ENCODE measurements at regions not wholly inside any gene's neighbourhood (a gene's known extent, or its start where the extent isn't known, plus 50 kb on each side); places are given as distances from the start of the nearest gene placed in this dataset.
A peak's percentile ranks its signal among the peaks of the same experiment; 100 is the strongest.

DNA sequence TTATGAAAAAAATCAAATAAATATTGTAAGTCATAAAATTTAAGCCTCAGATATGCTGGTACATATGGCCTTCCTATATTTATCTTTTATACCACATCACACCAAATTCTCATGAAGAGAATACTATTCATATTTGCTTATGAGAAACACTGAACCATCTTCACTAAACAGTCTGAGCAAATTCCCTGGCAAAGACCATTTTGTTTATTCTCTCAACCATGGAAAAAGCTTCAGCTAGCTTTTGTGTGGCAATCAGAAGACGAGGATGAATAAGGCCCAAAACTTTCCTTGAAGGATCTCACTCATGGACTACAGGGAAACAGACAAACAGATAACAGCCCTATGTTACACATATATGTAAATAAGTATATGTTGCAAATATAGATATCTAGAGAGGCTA, 252.1 kb downstream of the TMX3 start:
- no peak for DNase-seq

- no peak for DNase-seq
Observed at GRCh38 chr18:68462148-68462547, 252.8 kb downstream of the TMX3 start.

DNA sequence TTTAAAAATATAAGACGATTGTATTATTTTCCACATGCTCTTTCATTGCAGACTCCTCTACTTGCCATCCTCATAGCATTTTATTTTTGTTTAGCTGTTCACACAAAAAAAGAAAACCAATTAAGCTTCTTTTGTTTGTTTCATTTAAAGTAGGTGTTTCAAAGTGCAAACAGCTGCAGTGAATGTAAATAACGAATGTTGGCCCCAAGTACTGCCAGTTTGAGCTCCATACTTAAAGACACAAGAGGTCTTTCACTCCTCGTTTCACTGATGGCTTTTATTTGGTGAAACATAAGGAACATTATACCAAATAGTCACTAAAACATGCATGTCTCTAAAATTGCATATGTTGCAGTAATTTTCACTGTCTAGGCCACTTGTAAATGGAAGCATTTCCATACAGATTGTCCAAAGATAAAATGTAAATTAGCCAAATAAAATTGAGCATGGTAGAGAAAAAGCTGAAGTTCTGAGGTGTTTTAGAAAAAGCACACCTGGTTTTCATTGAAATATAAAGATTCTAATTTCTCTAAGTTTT, 253.4 kb downstream of the TMX3 start:
- DNase-seq = no peak

- DNase-seq = no peak
Observed at GRCh38 chr18:68459968-68460367, 254.9 kb downstream of the TMX3 start.

DNA sequence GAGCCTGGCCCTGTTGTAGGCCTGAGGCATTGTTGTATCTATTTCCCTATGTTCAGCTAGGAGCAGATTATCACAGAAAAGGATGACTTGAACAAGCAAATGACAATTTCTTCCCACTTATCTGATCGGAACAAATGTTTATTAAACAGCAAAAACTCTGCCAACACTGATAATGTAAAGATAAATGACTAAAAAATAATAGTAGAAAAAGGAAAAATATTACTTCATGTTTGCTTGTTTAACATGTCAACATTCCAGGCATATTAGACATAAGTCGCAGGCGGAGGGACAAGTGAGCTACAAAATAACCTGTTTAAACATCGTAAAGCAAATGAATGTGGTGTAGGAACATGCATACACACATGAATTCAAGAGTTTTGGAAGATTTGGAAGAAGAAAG, 257.9 kb downstream of the TMX3 start:
- DNase-seq = no peak

DNA sequence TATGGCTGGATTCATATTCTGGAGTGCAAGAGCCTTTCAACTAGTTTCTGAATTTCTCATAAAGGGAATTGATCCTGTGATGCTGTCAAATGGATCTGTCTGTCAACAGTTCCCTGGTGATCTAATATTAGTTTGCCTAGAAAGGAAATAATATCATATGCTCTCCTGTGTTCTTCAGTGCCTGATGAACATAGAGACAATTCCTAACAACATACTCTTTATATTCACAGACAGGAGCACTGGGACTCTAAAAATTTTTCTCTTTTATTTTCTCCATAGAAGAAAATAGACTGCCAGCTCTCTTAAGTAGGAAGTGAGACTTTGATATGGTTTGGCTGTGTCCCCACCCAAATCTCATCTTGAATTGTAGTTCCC, 259.7 kb downstream of the TMX3 start:
- DNase-seq = no peak

GRCh38 chr18:68454511-68455228, 260.2 kb downstream of the TMX3 start:
- no peak for DNase-seq

DNA sequence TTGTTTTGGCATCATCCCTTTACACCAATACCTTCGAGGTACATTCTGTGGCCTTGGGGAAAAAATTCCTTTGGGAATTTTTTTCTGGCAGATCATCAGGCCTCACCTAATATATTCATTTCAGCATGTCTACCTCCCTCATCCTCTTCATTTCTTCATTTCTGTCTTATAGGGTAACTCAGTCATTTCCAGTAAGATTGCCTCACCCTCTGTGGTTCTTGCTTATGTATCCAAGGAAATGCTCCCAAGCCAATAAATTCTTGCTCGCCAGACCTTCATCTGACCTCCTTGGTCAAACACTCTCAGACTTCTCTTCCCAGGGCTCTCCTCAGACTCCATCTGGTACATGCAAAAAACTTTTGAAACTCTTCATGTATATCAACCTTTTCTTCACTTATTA, 265.6 kb downstream of the TMX3 start:
- DNase-seq = no peak

DNA sequence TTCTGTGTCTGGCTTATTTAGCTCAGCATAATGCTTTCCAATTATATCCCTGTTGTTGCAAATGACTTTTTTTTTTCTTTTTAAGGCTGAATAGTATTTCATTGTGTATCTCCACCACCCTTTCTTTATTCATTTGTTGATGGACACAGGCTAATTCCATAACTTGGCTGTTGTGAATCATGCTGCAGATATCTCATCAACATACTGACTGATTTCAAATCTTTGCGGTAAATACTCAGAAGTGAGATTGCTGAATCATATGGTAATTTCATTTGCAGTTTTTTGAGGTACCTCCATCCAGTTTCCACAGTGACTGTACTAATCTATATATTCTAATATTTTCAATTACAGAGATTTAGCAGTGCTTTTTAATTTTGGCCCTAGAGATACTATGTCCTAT, 266.2 kb downstream of the TMX3 start:
- DNase-seq = no peak

DNA sequence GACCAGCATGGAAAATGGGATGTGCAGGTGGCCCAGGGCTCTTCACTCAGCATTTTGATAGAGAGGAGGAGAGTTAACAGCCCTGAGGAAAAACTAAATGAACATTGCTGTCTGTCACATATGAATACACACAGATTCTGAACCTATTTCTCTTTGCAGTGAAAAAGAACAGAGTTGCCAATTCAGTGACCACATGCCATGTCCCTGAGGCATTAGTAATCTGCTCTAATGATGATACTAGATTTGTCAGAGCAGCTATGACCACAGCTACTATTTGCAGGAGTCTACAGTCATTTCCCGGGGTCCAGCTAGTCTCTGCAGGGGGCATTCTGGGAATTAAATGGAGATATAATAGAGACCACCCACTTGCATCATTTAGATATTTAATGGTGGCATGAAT, 267.6 kb downstream of the TMX3 start:
- DNase-seq = no peak

- no peak for DNase-seq
Observed at GRCh38 chr18:68445668-68446426, 269.1 kb downstream of the TMX3 start.

DNA sequence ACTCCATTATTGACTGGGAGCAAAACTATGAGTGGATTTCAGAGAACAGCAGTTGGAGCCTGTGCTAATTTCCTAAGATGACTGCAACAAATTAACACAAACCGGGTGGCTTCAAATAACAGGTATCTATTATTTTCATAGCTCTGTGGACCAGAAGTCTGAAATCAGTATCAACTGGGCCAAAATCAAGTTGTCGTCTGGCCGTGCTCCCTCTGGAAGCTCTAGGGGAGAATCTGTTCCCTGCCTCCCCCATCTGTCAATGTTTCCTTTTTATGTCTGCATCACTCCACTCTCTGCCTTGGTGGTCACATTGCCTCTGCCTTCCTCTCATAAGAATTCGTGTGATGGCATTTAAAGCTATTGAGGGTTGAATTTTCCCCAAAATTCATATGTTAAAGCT, 269.8 kb downstream of the TMX3 start:
- no peak for DNase-seq

DNA sequence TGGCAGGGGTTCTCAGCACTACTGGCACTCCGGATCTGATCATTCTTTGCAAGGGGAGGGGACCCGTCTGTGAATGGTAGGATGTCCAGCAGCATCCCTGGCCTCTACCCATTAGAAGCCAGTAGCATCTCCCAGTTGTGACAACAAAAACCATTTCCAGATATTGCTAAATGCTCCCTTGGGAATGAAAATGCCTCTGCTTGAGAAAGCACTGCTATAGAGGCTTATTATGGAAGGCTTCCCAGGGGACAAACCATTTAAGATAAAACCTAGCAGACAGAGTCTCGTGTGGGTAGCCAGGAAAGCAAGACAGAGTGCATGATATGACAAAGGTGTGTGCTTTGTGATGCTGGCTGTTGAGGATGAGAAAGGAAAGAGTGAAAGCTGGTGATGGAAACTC, 273.7 kb downstream of the TMX3 start:
- no peak for DNase-seq

GRCh38 chr18:68440433-68440832, 274.5 kb downstream of the TMX3 start:
- no peak for DNase-seq

- DNase-seq = no peak
Observed at GRCh38 chr18:68439642-68440041, 275.3 kb downstream of the TMX3 start.

DNA sequence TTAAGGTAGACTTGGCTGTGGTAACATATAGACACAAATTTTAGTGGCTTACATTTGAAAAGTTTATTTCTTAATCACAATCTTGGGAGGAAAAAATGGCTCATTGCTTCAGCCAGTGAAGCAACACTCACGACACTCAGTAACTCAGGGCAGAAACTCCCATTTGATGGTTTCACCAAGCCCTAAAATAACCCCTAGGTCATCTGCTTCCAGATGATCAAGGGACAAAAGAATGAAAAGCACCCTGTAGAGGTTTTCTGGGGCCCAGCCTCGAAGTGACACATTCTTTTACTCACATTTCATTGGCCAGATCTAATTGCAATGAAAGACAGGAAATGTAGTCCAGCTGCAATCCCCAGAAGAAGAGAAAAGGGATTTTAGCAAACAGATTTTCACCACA, 275.9 kb downstream of the TMX3 start:
- DNase-seq = no peak

DNA sequence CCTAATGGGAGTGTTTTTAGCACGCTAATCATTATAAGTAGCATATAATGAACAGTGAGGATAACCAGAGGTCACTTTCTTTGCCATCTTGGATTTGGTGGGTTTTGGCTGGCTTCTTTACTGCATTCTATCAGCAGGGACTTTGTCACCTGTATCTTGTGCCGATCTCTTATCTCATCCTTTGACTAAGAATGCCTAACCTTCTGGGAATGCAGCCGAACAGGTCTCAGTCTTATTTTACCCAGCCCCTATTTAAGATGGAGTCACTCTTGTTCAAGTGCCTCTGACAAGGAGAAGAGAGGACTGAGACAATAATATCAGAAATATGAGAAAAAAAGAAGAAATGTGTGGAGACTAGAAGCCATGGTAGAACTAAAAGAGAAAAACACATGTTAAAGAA, 276.4 kb downstream of the TMX3 start:
- no peak for DNase-seq

GRCh38 chr18:68436485-68436884, 278.4 kb downstream of the TMX3 start:
- peak; percentile 12 for DNase-seq

DNA sequence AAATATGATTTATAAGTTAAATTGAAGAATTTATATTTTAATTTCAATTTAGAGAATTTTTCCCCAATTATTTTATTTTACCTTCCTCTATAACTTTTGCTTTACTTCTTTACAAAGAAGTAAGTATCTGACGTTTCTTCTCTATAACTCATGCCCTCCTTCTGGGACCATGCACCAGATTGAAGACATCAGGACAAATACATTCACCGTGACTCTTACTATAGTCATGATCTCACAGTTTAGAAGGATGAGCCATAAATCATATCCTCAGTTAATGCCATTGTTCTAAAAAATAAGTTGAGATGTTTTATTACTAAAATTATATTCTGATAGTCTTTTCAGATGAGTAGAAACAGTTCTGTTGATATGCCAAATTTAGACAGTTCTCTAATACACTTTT, 279.3 kb downstream of the TMX3 start:
- no peak for DNase-seq

- no peak for DNase-seq
Observed at GRCh38 chr18:68431922-68432198, 283.0 kb downstream of the TMX3 start.

DNA sequence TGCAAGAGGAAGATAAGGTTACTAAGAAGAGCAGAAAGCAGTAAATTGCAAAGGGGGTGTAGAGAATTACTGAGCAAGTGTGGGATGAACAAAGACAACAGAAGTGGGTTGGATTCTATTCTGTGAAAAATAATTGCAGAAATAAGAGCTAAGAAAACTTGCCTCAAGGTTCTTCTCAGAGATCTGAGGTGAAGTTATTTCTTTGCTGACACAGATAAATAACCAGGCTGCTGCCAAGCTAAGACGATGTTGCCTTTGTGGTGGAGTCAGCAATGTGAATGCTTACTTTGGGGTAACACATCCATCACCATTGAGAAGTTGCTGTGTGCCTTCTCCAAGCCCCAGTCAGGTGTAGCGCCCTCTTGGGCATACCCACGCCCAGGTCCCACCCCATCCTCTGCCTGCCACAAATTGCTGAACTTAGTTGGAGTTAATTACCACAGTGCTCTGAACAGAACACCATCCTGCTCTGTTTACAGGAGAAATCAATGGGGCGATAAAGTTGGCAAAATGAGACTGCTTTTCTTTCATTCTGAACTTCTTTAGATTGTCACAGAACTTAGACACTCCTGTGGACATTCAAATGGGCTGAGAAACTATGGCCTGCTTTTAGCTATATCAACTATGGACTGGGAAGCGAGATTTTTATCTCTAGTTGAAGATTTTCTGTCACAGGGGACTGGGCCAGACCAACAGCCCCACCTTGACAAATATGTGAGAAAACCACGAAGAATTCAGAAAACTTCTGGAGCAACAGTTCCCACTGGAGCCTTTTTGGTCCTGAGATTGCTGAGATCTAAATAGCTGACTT, 283.6 kb downstream of the TMX3 start:
- no peak for DNase-seq

GRCh38 chr18:68429841-68430240, 285.1 kb downstream of the TMX3 start:
- no peak for DNase-seq

DNA sequence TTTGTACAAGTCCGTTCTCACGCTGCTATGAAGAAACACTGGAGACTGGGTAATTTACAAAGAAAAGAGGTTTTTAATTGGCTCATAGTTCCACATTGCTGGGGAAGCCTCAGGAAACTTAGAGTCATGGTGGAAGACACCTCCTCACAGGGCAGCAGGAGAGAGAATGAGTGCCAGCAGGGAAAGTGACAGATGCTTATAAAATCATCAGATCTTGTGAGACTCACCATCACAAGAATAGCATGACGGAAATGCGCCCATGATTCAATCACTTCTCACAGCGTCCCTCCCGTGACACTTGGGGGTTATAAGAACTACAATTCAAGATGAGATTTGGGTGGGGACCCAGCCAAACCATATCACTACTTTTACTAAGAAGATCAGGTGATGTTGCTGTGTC, 285.8 kb downstream of the TMX3 start:
- DNase-seq = no peak

DNA sequence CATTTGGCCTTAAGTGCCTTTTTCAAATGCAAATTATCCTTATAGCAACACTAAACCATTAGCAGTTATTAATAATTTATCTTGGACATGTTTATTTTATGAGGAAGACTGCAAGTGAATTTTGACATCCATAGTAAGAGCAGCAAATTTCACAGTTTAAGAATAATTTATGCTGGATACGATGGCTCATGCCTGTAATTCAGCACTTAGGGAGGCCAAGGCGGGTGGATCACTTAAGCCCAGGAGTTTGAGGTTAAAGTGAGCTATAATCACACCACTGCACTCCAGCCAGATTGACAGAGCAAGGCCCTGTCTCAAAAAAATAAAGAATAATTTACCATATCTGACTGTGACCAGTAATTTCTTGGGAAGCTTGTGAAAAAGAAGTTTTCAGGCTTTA, 286.2 kb downstream of the TMX3 start:
- DNase-seq = no peak

Measured in suppressor macrophage treated with lipopolysaccharide for 4 hours (primary cell).